ENCODE measurements at regions not wholly inside any gene's neighbourhood (a gene's known extent, or its start where the extent isn't known, plus 50 kb on each side); places are given as distances from the start of the nearest gene placed in this dataset.

- TF ChIP-seq EZH2 (IDR thresholded peaks at IDR 0.05; ENCODE audit: borderline replicate concordance, low read depth, low read length, poor library complexity, severe bottlenecking) (no peak), CTCF (conservative IDR thresholded peaks at IDR 0.05; ENCODE audit: low read depth, low read length) (peak; percentile 68)
These were observed 397.7 kb upstream of the HNRNPA3 start for GRCh38 chr2:176814740-176815367.
